ENCODE measurements at regions not wholly inside any gene's neighbourhood (a gene's known extent, or its start where the extent isn't known, plus 50 kb on each side); places are given as distances from the start of the nearest gene placed in this dataset.

- H3K27ac Mint-ChIP-seq (ENCODE audit: unreplicated experiment) = no peak overlapping the region
- POLR2A ChIA-PET = no interaction called here
These were observed 320.6 kb upstream of the TFPI start for GRCh38 chr2:187874786-187875185.

DNA sequence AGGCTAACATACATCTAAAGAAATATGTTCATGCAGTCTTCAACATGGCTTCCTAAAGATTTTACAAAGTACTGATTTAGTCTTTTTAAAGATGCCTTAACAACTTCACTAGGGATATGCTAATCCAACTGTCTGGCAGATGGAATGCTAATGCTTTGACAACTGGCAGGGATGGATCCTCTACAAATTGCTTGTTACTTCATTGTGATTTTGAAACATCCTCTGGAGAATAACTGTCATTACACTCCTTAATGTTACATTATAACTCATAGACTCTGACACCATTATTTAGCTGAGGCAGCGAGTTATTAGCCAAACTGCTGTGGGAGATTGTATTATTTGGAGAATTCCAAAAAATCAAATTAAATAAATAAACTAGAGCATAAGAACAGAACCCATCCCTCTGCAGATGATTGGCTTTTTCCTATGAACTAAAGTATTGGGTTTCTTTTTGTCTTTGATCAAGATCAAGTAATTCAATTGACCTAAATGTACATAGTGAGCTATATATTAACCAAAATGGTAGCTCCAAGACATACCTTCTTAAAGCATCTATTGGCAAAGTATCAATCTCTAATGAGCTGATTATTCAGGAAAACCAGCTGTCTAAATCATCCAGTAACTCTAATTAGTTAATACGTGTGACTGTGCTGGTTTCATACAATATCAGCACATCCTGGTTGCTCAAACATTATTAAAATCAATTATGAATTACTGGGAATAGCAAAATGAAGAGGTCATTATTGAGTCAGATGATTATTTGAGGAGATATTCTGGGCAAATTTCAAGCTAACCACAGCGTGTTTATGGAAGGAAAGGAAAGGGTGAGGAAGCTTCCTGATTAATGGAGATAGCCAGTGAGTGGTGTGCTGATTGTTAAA, 321.3 kb upstream of the TFPI start:
- Mint-ChIP-seq H3K4me1 (ENCODE audit: low read depth, unreplicated experiment) (no peaks in the 10 kb centered on the region), H3K36me3 (ENCODE audit: insufficient read depth, unreplicated experiment) (no peaks in the 10 kb centered on the region), H3K9me3 (ENCODE audit: unreplicated experiment) (no peaks in the 10 kb centered on the region), H3K27ac (ENCODE audit: unreplicated experiment) (no peak overlapping the region), H3K27me3 (ENCODE audit: insufficient read depth, unreplicated experiment) (no peaks in the 10 kb centered on the region), H3K4me3 (ENCODE audit: unreplicated experiment) (no peak overlapping the region)
- H3K27me3 ChIP-seq (replicated peaks; ENCODE audit: control insufficient read depth, insufficient read depth, low read length) = no peaks in the 10 kb centered on the region
- ChIA-PET POLR2A (no interaction called here), CTCF (no interaction called here)
- TF ChIP-seq CTCF (IDR thresholded peaks at IDR 0.05; ENCODE audit: insufficient read depth in 1 of 2, low read depth in 1 of 2, low read length in 1 of 2, severe bottlenecking in 1 of 2, unreplicated experiment in 1 of 2) = no peak
- H3K9me3 ChIP-seq = no peaks in the 10 kb centered on the region
- DNase-seq = no peak
- no peaks in the 10 kb centered on the region for H3K36me3 ChIP-seq (ENCODE audit: control insufficient read depth, insufficient read depth, low read length)
- peaks cover 4% of the 10 kb centered on the region; the same call in 1 of the 2 replicates for H3K4me1 ChIP-seq
- BruUV-seq (replicated peaks) = no TSS peak
- intact Hi-C loops (cut with micrococcal nuclease; ENCODE audit: unreplicated experiment) = no loop called here
- H3K4me3 ChIP-seq (ENCODE audit: low read depth, low read length) = no peak overlapping the region

More at GRCh38 chr2:187874786-187875185, 320.6 kb upstream of the TFPI start:
- CTCF ChIA-PET = no interaction called here
- Histone ChIP-seq H3K4me3 (ENCODE audit: low read depth, low read length) (no peak overlapping the region), H3K27me3 (replicated peaks; ENCODE audit: control insufficient read depth, insufficient read depth, low read length) (no peaks in the 10 kb centered on the region), H3K9me3 (no peaks in the 10 kb centered on the region; the same call in 1 of the 2 replicates), H3K36me3 (ENCODE audit: control insufficient read depth, insufficient read depth, low read length) (no peaks in the 10 kb centered on the region), H3K4me1 (peaks cover 4% of the 10 kb centered on the region; the same call in 1 of the 2 replicates)
- no peak for TF ChIP-seq CTCF (IDR thresholded peaks at IDR 0.05; ENCODE audit: insufficient read depth in 1 of 2, low read depth in 1 of 2, low read length in 1 of 2, severe bottlenecking in 1 of 2, unreplicated experiment in 1 of 2)
- no TSS peak for BruUV-seq (replicated peaks)
- DNase-seq = no peak
- Mint-ChIP-seq H3K4me3 (ENCODE audit: unreplicated experiment) (no peak overlapping the region), H3K27me3 (ENCODE audit: insufficient read depth, unreplicated experiment) (no peaks in the 10 kb centered on the region), H3K36me3 (ENCODE audit: insufficient read depth, unreplicated experiment) (no peaks in the 10 kb centered on the region), H3K4me1 (ENCODE audit: low read depth, unreplicated experiment) (no peaks in the 10 kb centered on the region), H3K9me3 (ENCODE audit: unreplicated experiment) (peaks cover 4% of the 10 kb centered on the region)
- intact Hi-C loops (cut with micrococcal nuclease; ENCODE audit: unreplicated experiment) = no loop called here

DNA sequence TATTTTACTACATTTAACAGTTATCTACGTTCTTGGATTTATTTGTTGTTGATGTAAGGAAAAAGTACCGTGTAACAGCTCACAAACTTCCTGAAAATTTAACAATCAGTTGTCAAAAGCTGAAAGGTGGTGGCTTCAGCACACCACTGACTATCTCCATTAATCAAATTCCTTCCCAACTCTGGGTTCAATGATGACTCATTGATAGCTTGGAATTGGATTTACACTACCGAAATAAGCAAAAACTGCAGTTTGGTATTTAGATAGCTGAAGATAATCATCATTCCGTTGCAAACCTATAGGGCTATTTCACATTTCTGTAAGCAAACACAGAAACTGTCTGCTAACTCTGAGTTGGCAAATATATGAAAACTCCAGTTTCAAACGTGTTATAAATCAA, 322.3 kb upstream of the TFPI start:
- ChIA-PET CTCF (no interaction called here), POLR2A (no interaction called here)
- no peak for DNase-seq
- no peak overlapping the region for H3K4me3 ChIP-seq (ENCODE audit: low read depth, low read length)
- peaks cover 4% of the 10 kb centered on the region; the same call in 1 of the 2 replicates for H3K4me1 ChIP-seq
- no peaks in the 10 kb centered on the region for H3K27me3 ChIP-seq (replicated peaks; ENCODE audit: control insufficient read depth, insufficient read depth, low read length)
- intact Hi-C loops (cut with micrococcal nuclease; ENCODE audit: unreplicated experiment) = no loop called here
- TF ChIP-seq CTCF (IDR thresholded peaks at IDR 0.05; ENCODE audit: insufficient read depth in 1 of 2, low read depth in 1 of 2, low read length in 1 of 2, severe bottlenecking in 1 of 2, unreplicated experiment in 1 of 2) = no peak
- H3K9me3 ChIP-seq = no peaks in the 10 kb centered on the region
- H3K4me3 Mint-ChIP-seq (ENCODE audit: unreplicated experiment) = no peak overlapping the region
- no peaks in the 10 kb centered on the region for H3K9me3 Mint-ChIP-seq (ENCODE audit: unreplicated experiment)
- no peaks in the 10 kb centered on the region for H3K36me3 Mint-ChIP-seq (ENCODE audit: insufficient read depth, unreplicated experiment)
- no peaks in the 10 kb centered on the region for H3K36me3 ChIP-seq (ENCODE audit: control insufficient read depth, insufficient read depth, low read length)
- no peak overlapping the region for H3K27ac Mint-ChIP-seq (ENCODE audit: unreplicated experiment)
- H3K27me3 Mint-ChIP-seq (ENCODE audit: insufficient read depth, unreplicated experiment) = no peaks in the 10 kb centered on the region
- H3K4me1 Mint-ChIP-seq (ENCODE audit: low read depth, unreplicated experiment) = no peaks in the 10 kb centered on the region
- BruUV-seq (replicated peaks) = no TSS peak
